IMR-90 (cell line): ENCODE measurements at regions not wholly inside any gene's neighbourhood (a gene's known extent, or its start where the extent isn't known, plus 50 kb on each side); places are given as distances from the start of the nearest gene placed in this dataset.

Experiments used
- ATAC-seq: fragments of 200-7000 bp; cut with Tn5 transposase; 2 replicates; pipeline ENCODE4 v1.9.1; 2020; ENCODE audit warnings: low read depth, mild to moderate bottlenecking, moderate library complexity
- BruUV-seq: library from RNA; stranded (reverse); fragments of 400-500 nt; replicated peaks from 2 replicates; lab custom pipeline; 2021; lab: Mats Ljungman, UMichigan
- CTCF ChIA-PET: fragments of 300-600 bp; formaldehyde crosslinking; extraction: SDS; loops from one replicate; lab custom pipeline; 2021; ENCODE audit warnings: antibody characterized with exemption; lab: Yijun Ruan, JAX
- POLR2A ChIA-PET: fragments of 300-600 bp; sonication (Branson Sonifier 250); formaldehyde crosslinking; loops from one replicate; lab custom pipeline; 2022; ENCODE audit warnings: antibody characterized with exemption; ENCODE audit not compliant: unreplicated experiment; lab: Charles Lee
- DNase-seq: peaks from one replicate; pipeline ENCODE4 v3.0.0; 2013
- H2AFZ ChIP-seq: replicated peaks from 2 replicates; pipeline ENCODE3; 2013; ENCODE audit warnings: low read length, mild to moderate bottlenecking; ENCODE audit not compliant: poor library complexity
- H2AK5ac ChIP-seq: 2 replicates; pipeline ENCODE4 v1.6.1; 2013; ENCODE audit warnings: low read depth, low read length, inconsistent platforms
- H2AK9ac ChIP-seq: replicated peaks from 2 replicates; pipeline ENCODE3; 2013; ENCODE audit warnings: mild to moderate bottlenecking, low read depth, low read length, moderate library complexity; ENCODE audit not compliant: poor library complexity
- H2BK120ac ChIP-seq: 2 replicates; pipeline ENCODE4 v1.6.1; 2013; ENCODE audit warnings: low read depth, low read length, inconsistent platforms
- H2BK15ac ChIP-seq: 3 replicates; pipeline ENCODE4 v1.6.1; 2013; ENCODE audit warnings: low read depth, low read length, inconsistent platforms
- H2BK20ac ChIP-seq: 2 replicates; pipeline ENCODE4 v1.6.1; 2013; ENCODE audit warnings: low read depth, mild to moderate bottlenecking, inconsistent platforms, low read length, moderate library complexity
- H2BK5ac ChIP-seq: 2 replicates; pipeline ENCODE4 v1.6.1; 2013; ENCODE audit warnings: mild to moderate bottlenecking, low read depth, low read length, inconsistent platforms; ENCODE audit not compliant: poor library complexity, severe bottlenecking
- H3K14ac ChIP-seq: replicated peaks from 2 replicates; pipeline ENCODE4 v1.6.1; 2013; ENCODE audit warnings: low read depth, low read length, inconsistent platforms
- H3K18ac ChIP-seq: 2 replicates; pipeline ENCODE4 v1.6.1; 2013; ENCODE audit warnings: low read depth, low read length, control low read depth
- H3K23ac ChIP-seq: 2 replicates; pipeline ENCODE4 v1.6.1; 2013; ENCODE audit warnings: low read depth, low read length, inconsistent platforms
- H3K27ac ChIP-seq: 2 replicates; pipeline ENCODE4 v1.5.1; 2013; ENCODE audit warnings: mild to moderate bottlenecking, control low read depth, low read length; ENCODE audit not compliant: insufficient read depth
- H3K27me3 ChIP-seq: 2 replicates; pipeline ENCODE4 v1.6.1; 2013; ENCODE audit warnings: low read length; ENCODE audit not compliant: control insufficient read depth, insufficient read depth
- H3K36me3 ChIP-seq: 2 replicates; pipeline ENCODE4 v1.6.1; 2013; ENCODE audit warnings: low read length, mixed read lengths; ENCODE audit not compliant: control insufficient read depth, insufficient read depth
- H3K4ac ChIP-seq: 2 replicates; pipeline ENCODE4 v1.6.1; 2013; ENCODE audit warnings: low read depth, low read length, inconsistent platforms
- H3K4me1 ChIP-seq: 2 replicates; pipeline ENCODE4 v1.6.1; 2013; ENCODE audit warnings: low read length, mixed read lengths; ENCODE audit not compliant: control insufficient read depth, insufficient read depth
- H3K4me2 ChIP-seq: 2 replicates; pipeline ENCODE4 v1.6.1; 2013; ENCODE audit warnings: low read depth, mild to moderate bottlenecking, control low read depth, low read length, moderate library complexity
- H3K4me3 ChIP-seq: 2 replicates; pipeline ENCODE4 v1.5.1; 2013; ENCODE audit warnings: low read depth, mild to moderate bottlenecking, control low read depth, low read length, moderate library complexity; ENCODE audit not compliant: insufficient read depth
- H3K56ac ChIP-seq: 2 replicates; pipeline ENCODE4 v1.6.1; 2013; ENCODE audit warnings: low read length, inconsistent platforms; ENCODE audit not compliant: insufficient read depth; ENCODE audit errors: extremely low read depth
- H3K79me1 ChIP-seq, 2 experiments: 2 replicates each; pipeline ENCODE4 v1.6.1; 2013; ENCODE audit warnings: low read length in 2 of 2, inconsistent platforms in 1 of 2, low read depth in 1 of 2
- H3K9ac ChIP-seq: 2 replicates; pipeline ENCODE4 v1.6.1; 2013; ENCODE audit warnings: low read depth, low read length, control low read depth
- H3K9me1 ChIP-seq: 2 replicates; pipeline ENCODE4 v1.6.1; 2013; ENCODE audit warnings: low read length, inconsistent platforms; ENCODE audit not compliant: insufficient read depth
- H3K9me3 ChIP-seq: 2 replicates; pipeline ENCODE4 v1.6.1; 2013; ENCODE audit warnings: low read length; ENCODE audit not compliant: control insufficient read depth, insufficient read depth
- H4K20me1 ChIP-seq: 2 replicates; pipeline ENCODE4 v1.6.1; 2013; ENCODE audit warnings: low read length, inconsistent platforms; ENCODE audit not compliant: insufficient read depth
- H4K5ac ChIP-seq: 2 replicates; pipeline ENCODE4 v1.6.1; 2013; ENCODE audit warnings: mild to moderate bottlenecking, low read depth, low read length, control low read depth
- H4K8ac ChIP-seq, 2 experiments: 2 replicates each; pipeline ENCODE4 v1.6.1; 2013; ENCODE audit warnings: low read depth in 2 of 2, low read length in 2 of 2, control low read depth in 1 of 2, inconsistent platforms in 1 of 2
- H4K91ac ChIP-seq: 2 replicates; pipeline ENCODE4 v1.6.1; 2013; ENCODE audit warnings: low read depth, low read length, inconsistent platforms; ENCODE audit not compliant: insufficient read depth
- CEBPB ChIP-seq: IDR thresholded peaks from 2 replicates; pipeline ENCODE4 v1.6.1; 2012; ENCODE audit warnings: low read depth, low read length, improper control_type of control experiment
- RAD21 ChIP-seq: IDR thresholded peaks from 2 replicates; pipeline ENCODE4 v1.6.1; 2012; ENCODE audit warnings: low read length, improper control_type of control experiment
- RCOR1 ChIP-seq: IDR thresholded peaks from 2 replicates; pipeline ENCODE4 v1.6.1; 2012; ENCODE audit warnings: mild to moderate bottlenecking, low read length, improper control_type of control experiment; ENCODE audit not compliant: insufficient replicate concordance
- RFX5 ChIP-seq: IDR thresholded peaks from 2 replicates; pipeline ENCODE4 v1.8.0; 2012; ENCODE audit warnings: low read depth, mild to moderate bottlenecking, low read length, moderate library complexity
- dilution Hi-C: fragments of 300-500 bp; cut with HindIII; formaldehyde crosslinking; loops from one replicate; pipeline ENCODE4 v1.14.3; 2018; ENCODE audit warnings: low sequenced_read_pairs; ENCODE audit not compliant: unreplicated experiment
- in situ Hi-C: fragments of 300-500 bp; cut with MboI; formaldehyde crosslinking; loops from 3 replicates; pipeline ENCODE4 v1.14.3; 2019; ENCODE audit warnings: low sequenced_read_pairs, inconsistent platforms, mixed read lengths
- intact Hi-C: fragments of 100-400 bp; cut with micrococcal nuclease; formaldehyde crosslinking; loops from 2 replicates; pipeline ENCODE4 v1.10.0; 2022

GRCh38 chr18:40163254-40163653, 1791.8 kb upstream of the PIK3C3 start:
- CTCF ChIA-PET: no interaction called here

More at GRCh38 chr18:40163254-40163653, 1791.8 kb upstream of the PIK3C3 start:
- no TSS peak for BruUV-seq
- no peak overlapping the region for H3K56ac ChIP-seq
- no peak overlapping the region for H3K18ac ChIP-seq
- H3K9ac ChIP-seq: no peak overlapping the region
- H2AK9ac ChIP-seq: no peak overlapping the region
- no peaks in the 10 kb centered on the region for H3K27me3 ChIP-seq
- H3K36me3 ChIP-seq: no peaks in the 10 kb centered on the region
- H4K8ac ChIP-seq: no peak overlapping the region
- no peaks in the 10 kb centered on the region for H3K79me1 ChIP-seq
- H4K91ac ChIP-seq: no peak overlapping the region
- no peak for ATAC-seq
- no peak overlapping the region for H2AK5ac ChIP-seq
- no peak overlapping the region for H3K4me2 ChIP-seq
- H3K4me1 ChIP-seq: no peaks in the 10 kb centered on the region
- H3K9me1 ChIP-seq: no peaks in the 10 kb centered on the region
- H2BK20ac ChIP-seq: no peak overlapping the region
- H2BK5ac ChIP-seq: no peak overlapping the region
- dilution Hi-C loops (no loop called here), in situ Hi-C loops (no loop called here), intact Hi-C loops (loop anchor here (10.0 kb wide), 1 partner anchor 1222 kb away; no protein-coding TSS in a partner anchor)
- H4K5ac ChIP-seq: no peak overlapping the region
- no peak for TF ChIP-seq RCOR1
- no peak for TF ChIP-seq RFX5
- no peak for TF ChIP-seq RAD21
- TF ChIP-seq CEBPB: no peak
- H3K9me3 ChIP-seq: no peaks in the 10 kb centered on the region
- H2BK15ac ChIP-seq: no peak overlapping the region
- H3K4ac ChIP-seq: no peak overlapping the region
- H2AFZ ChIP-seq: no peak overlapping the region
- H4K20me1 ChIP-seq: no peaks in the 10 kb centered on the region
- POLR2A ChIA-PET: no interaction called here
- no peak overlapping the region for H2BK120ac ChIP-seq
- no peak for DNase-seq
- H3K23ac ChIP-seq: no peak overlapping the region
- no peak overlapping the region for H3K14ac ChIP-seq
- H3K27ac ChIP-seq: no peak overlapping the region
- H3K4me3 ChIP-seq: no peak overlapping the region
